SK-N-SH (cell line): ENCODE measurements at regions not wholly inside any gene's neighbourhood (a gene's known extent, or its start where the extent isn't known, plus 50 kb on each side); places are given as distances from the start of the nearest gene placed in this dataset.
"Not testable (repeated sequence)": the region's sequence is repeated elsewhere in the genome, so short reads cannot be mapped to it uniquely, and the experiment has no call there.

Experiments used
- CTCF ChIA-PET: fragments of 300-600, 350-600 bp; formaldehyde crosslinking; extraction: SDS; loops from one replicate; lab custom pipeline; 2021; lab: Yijun Ruan, JAX
- POLR2A ChIA-PET: fragments of 350-600 bp; sonication (Branson Sonifier 250); formaldehyde crosslinking; extraction: SDS; loops from one replicate; lab custom pipeline; 2020; ENCODE audit warnings: antibody characterized with exemption, inconsistent platforms; lab: Yijun Ruan, JAX
- DNase-seq: peaks from one replicate; pipeline ENCODE4 v3.0.0; 2012
- H2AFZ ChIP-seq: fragments of 200-600 bp; sonication (generic); 2 replicates; pipeline ENCODE4 v1.8.1; 2016; ENCODE audit warnings: antibody characterized with exemption, mild to moderate bottlenecking, low read depth
- H3F3A ChIP-seq: fragments of 200-600 bp; sonication (generic); replicated peaks from 2 replicates; pipeline ENCODE3; 2016; ENCODE audit warnings: antibody characterized with exemption, mild to moderate bottlenecking; ENCODE audit not compliant: insufficient read depth
- H3K27ac ChIP-seq, 2 experiments: fragments of 200-500 bp in 1 of 2; fragments of 200-600 bp in 1 of 2; sonication (Bioruptor generic) in 1 of 2; sonication (generic), shearing (Covaris generic) in 1 of 2; 2 replicates each; pipeline versions ENCODE4 v1.5.1 to v1.6.1; 2014 to 2016; ENCODE audit warnings: low read depth in 2 of 2, inconsistent platforms in 1 of 2, low read length in 1 of 2, mild to moderate bottlenecking in 1 of 2, mixed read lengths in 1 of 2
- H3K27me3 ChIP-seq: fragments of 200-600 bp; sonication (generic), shearing (Covaris generic); 2 replicates; pipeline ENCODE4 v1.6.1; 2016; ENCODE audit warnings: mixed run types; ENCODE audit not compliant: insufficient read depth
- H3K36me3 ChIP-seq, 2 experiments: fragments of 200-500 bp in 1 of 2; fragments of 200-600 bp in 1 of 2; sonication (Bioruptor generic) in 1 of 2; sonication (generic) in 1 of 2; replicated peaks in 1 of 2; 2 replicates each; pipeline versions ENCODE3 to v1.5.1; 2014 to 2016; ENCODE audit warnings: low read length in 1 of 2, mild to moderate bottlenecking in 1 of 2; ENCODE audit not compliant: insufficient read depth in 2 of 2, control insufficient read depth in 1 of 2
- H3K4me1 ChIP-seq, 2 experiments: fragments of 200-500 bp in 1 of 2; fragments of 200-600 bp in 1 of 2; sonication (Bioruptor generic) in 1 of 2; sonication (generic), shearing (Covaris generic) in 1 of 2; 2 replicates each; pipeline versions ENCODE4 v1.5.1 to v1.6.1; 2014 to 2016; ENCODE audit warnings: low read depth in 1 of 2, low read length in 1 of 2, mixed run types in 1 of 2; ENCODE audit not compliant: insufficient read depth in 2 of 2, control insufficient read depth in 1 of 2
- H3K4me2 ChIP-seq: fragments of 200-600 bp; sonication (generic), shearing (Covaris generic); 2 replicates; pipeline ENCODE4 v1.6.1; 2017; ENCODE audit warnings: mixed run types
- H3K4me3 ChIP-seq, 2 experiments: fragments of 200-500 bp in 1 of 2; fragments of 200-600 bp in 1 of 2; sonication (Bioruptor generic) in 1 of 2; sonication (generic), shearing (Covaris generic) in 1 of 2; 2 replicates each; pipeline versions ENCODE4 v1.5.1 to v1.8.1; 2014 to 2016; ENCODE audit warnings: low read depth in 2 of 2, inconsistent platforms in 1 of 2, low read length in 1 of 2, mild to moderate bottlenecking in 1 of 2, mixed read lengths in 1 of 2, moderate library complexity in 1 of 2
- H3K79me2 ChIP-seq: fragments of 200-600 bp; sonication (generic); 2 replicates; pipeline ENCODE4 v1.8.1; 2017; ENCODE audit warnings: mild to moderate bottlenecking; ENCODE audit not compliant: insufficient read depth
- H3K9ac ChIP-seq: fragments of 200-600 bp; sonication (generic); 2 replicates; pipeline ENCODE4 v1.6.1; 2017; ENCODE audit warnings: mixed run types
- H3K9me2 ChIP-seq: fragments of 200-600 bp; sonication (generic); 2 replicates; pipeline ENCODE4 v1.6.1; 2017; ENCODE audit warnings: mixed run types
- H3K9me3 ChIP-seq: fragments of 200-600 bp; sonication (generic); 2 replicates; pipeline ENCODE4 v1.6.1; 2017; ENCODE audit warnings: mixed run types, mild to moderate bottlenecking, moderate library complexity
- H4K20me1 ChIP-seq: fragments of 200-600 bp; sonication (generic); 2 replicates; pipeline ENCODE4 v1.6.1; 2017; ENCODE audit warnings: mild to moderate bottlenecking, mixed run types; ENCODE audit not compliant: insufficient read depth
- EP300 ChIP-seq, 2 experiments: IDR thresholded peaks; 2 replicates each; pipeline versions ENCODE4 v1.4.0 to v1.6.1; 2012; ENCODE audit warnings: borderline replicate concordance in 1 of 2, low read depth in 1 of 2, low read length in 1 of 2
- EZH2phosphoT487 ChIP-seq: fragments of 200-600 bp; sonication (generic); IDR thresholded peaks from 2 replicates; pipeline ENCODE4 v1.6.1; 2017; ENCODE audit warnings: low read depth, mixed run types, mild to moderate bottlenecking, antibody characterized with exemption, moderate library complexity, borderline replicate concordance
- FOSL2 ChIP-seq: IDR thresholded peaks from 2 replicates; pipeline ENCODE4 v1.4.0; 2012; ENCODE audit warnings: low read depth, mild to moderate bottlenecking, moderate library complexity, borderline replicate concordance
- FOXM1 ChIP-seq: IDR thresholded peaks from 2 replicates; pipeline ENCODE4 v1.4.0; 2012; ENCODE audit warnings: low read depth, mild to moderate bottlenecking
- GABPA ChIP-seq: IDR thresholded peaks from 2 replicates; pipeline ENCODE4 v1.4.0; 2012; ENCODE audit warnings: low read depth, mild to moderate bottlenecking
- GATA2 ChIP-seq: sonication (generic); formaldehyde crosslinking; IDR thresholded peaks from 2 replicates; pipeline ENCODE4 v1.5.0; 2020; ENCODE audit warnings: mild to moderate bottlenecking, missing genetic modification reagents
- MAX ChIP-seq: IDR thresholded peaks from 2 replicates; pipeline ENCODE4 v1.4.0; 2012; ENCODE audit warnings: low read depth
- POLR2AphosphoS5 ChIP-seq: IDR thresholded peaks from 2 replicates; pipeline ENCODE4 v1.6.1; 2012; ENCODE audit warnings: low read depth, low read length
- RAD21 ChIP-seq: IDR thresholded peaks from 2 replicates; pipeline ENCODE4 v1.6.1; 2012; ENCODE audit warnings: mild to moderate bottlenecking, low read length
- REST ChIP-seq: IDR thresholded peaks from 2 replicates; pipeline ENCODE4 v1.6.1; 2012; ENCODE audit warnings: mild to moderate bottlenecking, low read depth, low read length, moderate library complexity
- RFX5 ChIP-seq: IDR thresholded peaks from 2 replicates; pipeline ENCODE4 v1.6.1; 2012; ENCODE audit warnings: mild to moderate bottlenecking, improper control_type of control experiment, low read length
- RXRA ChIP-seq: IDR thresholded peaks from 2 replicates; pipeline ENCODE4 v1.4.0; 2012; ENCODE audit warnings: low read depth, mild to moderate bottlenecking, borderline replicate concordance
- TCF12 ChIP-seq: IDR thresholded peaks from 2 replicates; pipeline ENCODE4 v1.4.0; 2012
- ZBTB33 ChIP-seq: IDR thresholded peaks from 2 replicates; pipeline ENCODE4 v1.4.0; 2012; ENCODE audit warnings: low read depth, borderline replicate concordance
- WGBS: methylation state at CpG from one replicate; pipeline ENCODE4 v1.1.6; 2017; ENCODE audit warnings: low lambda C conversion rate; 5-methylcytosine and 5-hydroxymethylcytosine counted together
- TF ChIP-seq, protein P1 (sequence below): fragments of 150-350 bp; IDR thresholded peaks from 2 replicates; pipeline ENCODE4 v1.6.1; 2016; ENCODE audit warnings: mild to moderate bottlenecking, low read depth, low read length
- TF ChIP-seq, protein P2 (sequence below): IDR thresholded peaks from 2 replicates; pipeline ENCODE4; 2012
- TF ChIP-seq, protein P3 (sequence below): fragments of 200-600 bp; sonication (generic); IDR thresholded peaks from 2 replicates; pipeline ENCODE4 v1.6.1; 2017; ENCODE audit warnings: antibody characterized with exemption, mild to moderate bottlenecking, moderate library complexity

DNA sequence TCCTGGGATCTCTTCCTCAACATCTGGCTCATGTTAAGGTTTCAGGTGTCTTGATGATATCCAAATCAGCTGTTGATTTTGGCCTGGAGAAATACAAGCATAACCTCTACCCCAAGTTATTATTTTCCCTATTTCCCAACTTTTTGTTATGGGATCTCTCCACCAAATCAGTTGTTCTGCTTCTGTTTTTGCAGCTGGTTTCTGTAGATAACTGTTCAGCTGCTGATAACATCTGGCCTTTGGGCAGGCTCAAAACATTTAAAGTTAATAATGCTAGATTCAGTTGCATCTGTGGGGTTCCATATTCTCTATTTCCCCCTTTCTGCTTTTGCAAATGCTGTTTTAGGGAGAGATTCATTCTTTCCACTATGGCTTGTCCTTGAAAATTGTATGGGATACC lies 430.0 kb upstream of the SGO1 start:
- H3K36me3 ChIP-seq, H3K27me3 ChIP-seq, CTCF ChIA-PET, H3K4me2 ChIP-seq, H3F3A ChIP-seq, H3K4me3 ChIP-seq, H3K9me2 ChIP-seq, H3K9ac ChIP-seq, POLR2A ChIA-PET, DNase-seq, H3K79me2 ChIP-seq, H4K20me1 ChIP-seq, H3K27ac ChIP-seq, H2AFZ ChIP-seq, H3K4me1 ChIP-seq: not testable (repeated sequence)
- peaks cover 12% of the 10 kb centered on the region for H3K9me3 ChIP-seq
- peak; percentile 72 for TF ChIP-seq GATA2 (CRISPR knock-in tag)
- TF ChIP-seq EP300 (IDR thresholded peaks at IDR 0.05; ENCODE audit: borderline replicate concordance in 1 of 2, low read depth in 1 of 2, low read length in 1 of 2), result peak in 1 of 2 experiments; percentile 13; a peak in 1 of 4 replicates

- no peaks in the 10 kb centered on the region for H4K20me1 ChIP-seq
- no peak for DNase-seq
- no peaks in the 10 kb centered on the region for H3K79me2 ChIP-seq
- no peak overlapping the region for H3K4me2 ChIP-seq
- no peak overlapping the region for H2AFZ ChIP-seq
- no peaks in the 10 kb centered on the region for H3F3A ChIP-seq
- no peaks in the 10 kb centered on the region for H3K36me3 ChIP-seq
- no peak overlapping the region for H3K9ac ChIP-seq
- no peak overlapping the region for H3K27ac ChIP-seq
- CTCF ChIA-PET, result no interaction called here
- POLR2A ChIA-PET, result no interaction called here
- no peaks in the 10 kb centered on the region for H3K9me2 ChIP-seq
- H3K4me3 ChIP-seq, result no peak overlapping the region
- WGBS, result 37% methylated on average over 5 of the region's 5 CpGs
- no peaks in the 10 kb centered on the region; a peak in 1 of 4 replicates for H3K4me1 ChIP-seq
- H3K27me3 ChIP-seq, result no peaks in the 10 kb centered on the region
- H3K9me3 ChIP-seq, result peaks cover 2% of the 10 kb centered on the region; the same call in 1 of the 2 replicates
- TF ChIP-seq MAX (no peak), ZBTB33 (no peak), GATA2 (CRISPR knock-in tag) (no peak), TCF12 (no peak), GABPA (no peak), RXRA (no peak), RFX5 (no peak), RAD21 (no peak), FOSL2 (no peak), EZH2phosphoT487 (no peak), REST (no peak), POLR2AphosphoS5 (no peak), FOXM1 (no peak)
- TF ChIP-seq, protein P1, sequence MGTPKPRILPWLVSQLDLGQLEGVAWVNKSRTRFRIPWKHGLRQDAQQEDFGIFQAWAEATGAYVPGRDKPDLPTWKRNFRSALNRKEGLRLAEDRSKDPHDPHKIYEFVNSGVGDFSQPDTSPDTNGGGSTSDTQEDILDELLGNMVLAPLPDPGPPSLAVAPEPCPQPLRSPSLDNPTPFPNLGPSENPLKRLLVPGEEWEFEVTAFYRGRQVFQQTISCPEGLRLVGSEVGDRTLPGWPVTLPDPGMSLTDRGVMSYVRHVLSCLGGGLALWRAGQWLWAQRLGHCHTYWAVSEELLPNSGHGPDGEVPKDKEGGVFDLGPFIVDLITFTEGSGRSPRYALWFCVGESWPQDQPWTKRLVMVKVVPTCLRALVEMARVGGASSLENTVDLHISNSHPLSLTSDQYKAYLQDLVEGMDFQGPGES, result no peak
- TF ChIP-seq, protein P2, sequence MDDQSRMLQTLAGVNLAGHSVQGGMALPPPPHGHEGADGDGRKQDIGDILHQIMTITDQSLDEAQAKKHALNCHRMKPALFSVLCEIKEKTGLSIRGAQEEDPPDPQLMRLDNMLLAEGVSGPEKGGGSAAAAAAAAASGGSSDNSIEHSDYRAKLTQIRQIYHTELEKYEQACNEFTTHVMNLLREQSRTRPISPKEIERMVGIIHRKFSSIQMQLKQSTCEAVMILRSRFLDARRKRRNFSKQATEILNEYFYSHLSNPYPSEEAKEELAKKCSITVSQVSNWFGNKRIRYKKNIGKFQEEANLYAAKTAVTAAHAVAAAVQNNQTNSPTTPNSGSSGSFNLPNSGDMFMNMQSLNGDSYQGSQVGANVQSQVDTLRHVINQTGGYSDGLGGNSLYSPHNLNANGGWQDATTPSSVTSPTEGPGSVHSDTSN, result no peak
- TF ChIP-seq, protein P3, sequence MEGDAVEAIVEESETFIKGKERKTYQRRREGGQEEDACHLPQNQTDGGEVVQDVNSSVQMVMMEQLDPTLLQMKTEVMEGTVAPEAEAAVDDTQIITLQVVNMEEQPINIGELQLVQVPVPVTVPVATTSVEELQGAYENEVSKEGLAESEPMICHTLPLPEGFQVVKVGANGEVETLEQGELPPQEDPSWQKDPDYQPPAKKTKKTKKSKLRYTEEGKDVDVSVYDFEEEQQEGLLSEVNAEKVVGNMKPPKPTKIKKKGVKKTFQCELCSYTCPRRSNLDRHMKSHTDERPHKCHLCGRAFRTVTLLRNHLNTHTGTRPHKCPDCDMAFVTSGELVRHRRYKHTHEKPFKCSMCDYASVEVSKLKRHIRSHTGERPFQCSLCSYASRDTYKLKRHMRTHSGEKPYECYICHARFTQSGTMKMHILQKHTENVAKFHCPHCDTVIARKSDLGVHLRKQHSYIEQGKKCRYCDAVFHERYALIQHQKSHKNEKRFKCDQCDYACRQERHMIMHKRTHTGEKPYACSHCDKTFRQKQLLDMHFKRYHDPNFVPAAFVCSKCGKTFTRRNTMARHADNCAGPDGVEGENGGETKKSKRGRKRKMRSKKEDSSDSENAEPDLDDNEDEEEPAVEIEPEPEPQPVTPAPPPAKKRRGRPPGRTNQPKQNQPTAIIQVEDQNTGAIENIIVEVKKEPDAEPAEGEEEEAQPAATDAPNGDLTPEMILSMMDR, result no peak
Measured at GRCh38 chr3:20608054-20608738, 422.2 kb upstream of the SGO1 start.
